Osteocyte (in vitro differentiated cells): ENCODE measurements at regions not wholly inside any gene's neighbourhood (a gene's known extent, or its start where the extent isn't known, plus 50 kb on each side); places are given as distances from the start of the nearest gene placed in this dataset.

Source experiments
- DNase-seq: peaks from one replicate; pipeline ENCODE4 v3.0.0; 2021; ENCODE audit warnings: mixed read lengths; ENCODE audit not compliant: unreplicated experiment; ENCODE audit errors: extremely low spot score
- H3K27ac Mint-ChIP-seq: one replicate; pipeline ENCODE4 v1.8.0; 2021; ENCODE audit warnings: mild to moderate bottlenecking, mixed read lengths; ENCODE audit not compliant: unreplicated experiment
- H3K27me3 Mint-ChIP-seq: one replicate; pipeline ENCODE4 v1.8.0; 2021; ENCODE audit warnings: mixed read lengths; ENCODE audit not compliant: unreplicated experiment
- H3K36me3 Mint-ChIP-seq: one replicate; pipeline ENCODE4 v1.8.0; 2021; ENCODE audit warnings: mixed read lengths; ENCODE audit not compliant: unreplicated experiment
- H3K4me1 Mint-ChIP-seq: one replicate; pipeline ENCODE4 v1.8.0; 2021; ENCODE audit warnings: mixed read lengths; ENCODE audit not compliant: unreplicated experiment
- H3K4me3 Mint-ChIP-seq: one replicate; pipeline ENCODE4 v1.8.0; 2021; ENCODE audit warnings: mild to moderate bottlenecking, moderate library complexity, mixed read lengths; ENCODE audit not compliant: unreplicated experiment
- H3K9me3 Mint-ChIP-seq: one replicate; pipeline ENCODE4 v1.8.0; 2021; ENCODE audit warnings: mixed read lengths; ENCODE audit not compliant: unreplicated experiment
- TF ChIP-seq, protein P1 (sequence below): fragments of 200-600 bp; sonication (generic); IDR thresholded peaks from 2 replicates; pipeline ENCODE4 v1.5.0; 2021; ENCODE audit warnings: antibody characterized with exemption, mild to moderate bottlenecking, moderate library complexity

DNA sequence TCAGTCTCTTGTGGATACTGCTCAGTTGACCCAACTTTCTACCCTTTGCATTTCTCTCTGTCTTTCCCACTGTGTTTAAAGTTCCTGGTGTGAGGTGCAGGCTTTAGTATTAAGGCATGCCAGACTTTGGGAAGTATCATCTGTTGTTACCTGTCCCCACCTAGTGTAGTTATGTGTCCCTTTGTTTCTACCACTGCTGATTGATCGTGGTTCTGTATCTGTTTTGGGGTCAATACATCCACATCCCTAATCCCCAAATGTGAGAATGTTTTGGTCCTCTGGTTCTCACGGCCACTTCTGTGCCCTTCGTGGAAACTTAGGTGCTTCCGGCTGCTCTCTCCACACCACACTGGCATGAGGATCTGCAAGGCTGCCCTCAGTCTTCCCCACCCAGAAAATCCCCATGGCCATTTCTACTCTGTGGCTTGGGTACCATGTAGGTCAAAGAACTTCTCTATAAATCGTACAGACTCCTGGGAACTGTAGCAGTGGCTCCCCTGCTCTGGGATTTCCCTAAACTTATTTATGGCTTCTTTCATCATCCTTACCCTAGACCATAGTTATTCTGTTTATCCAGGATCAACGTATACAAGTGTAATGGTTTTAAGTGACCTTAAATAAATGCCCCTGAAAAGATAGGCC, 443.2 kb downstream of the XYLT1 start:
- Mint-ChIP-seq H3K9me3 (peaks cover 15% of the 10 kb centered on the region), H3K4me3 (no peak overlapping the region), H3K27me3 (no peaks in the 10 kb centered on the region)

DNA sequence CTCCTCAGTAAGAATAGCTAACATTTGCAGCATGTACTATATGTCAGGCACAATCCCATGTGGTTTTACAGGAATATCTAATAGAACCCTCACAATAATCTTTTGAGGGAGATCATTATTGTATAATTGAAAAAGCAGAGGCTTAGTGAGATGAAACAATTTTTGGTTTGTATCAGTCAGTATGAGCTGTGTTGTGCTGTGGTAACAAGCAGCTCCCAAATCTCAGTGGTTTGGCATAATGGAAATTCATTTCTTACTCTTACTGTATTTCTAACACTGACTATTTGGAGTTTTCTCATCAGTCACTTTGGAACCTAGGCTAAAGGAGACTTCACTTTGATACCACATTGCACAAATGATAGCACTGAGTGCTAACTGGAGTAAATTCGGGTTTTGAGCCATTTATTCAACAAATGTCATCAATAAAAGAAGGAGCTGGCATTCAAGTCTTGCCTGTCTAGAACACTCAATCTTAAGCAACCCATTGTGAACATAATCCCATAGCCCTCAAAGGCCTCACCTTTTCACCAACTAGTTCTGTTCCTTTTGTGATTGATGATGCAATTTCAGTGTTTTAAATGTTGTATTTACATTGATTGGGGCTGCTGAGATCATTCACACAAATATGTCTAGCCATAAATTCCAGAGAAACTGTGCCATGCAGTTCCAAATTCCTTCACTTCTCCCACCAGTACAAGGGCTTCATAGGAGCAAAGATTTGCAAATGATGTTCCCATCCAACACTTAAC, 441.0 kb downstream of the XYLT1 start:
- peaks cover 15% of the 10 kb centered on the region for H3K9me3 Mint-ChIP-seq
- no peaks in the 10 kb centered on the region for H3K36me3 Mint-ChIP-seq
- no peaks in the 10 kb centered on the region for H3K4me1 Mint-ChIP-seq
- TF ChIP-seq, protein P1, sequence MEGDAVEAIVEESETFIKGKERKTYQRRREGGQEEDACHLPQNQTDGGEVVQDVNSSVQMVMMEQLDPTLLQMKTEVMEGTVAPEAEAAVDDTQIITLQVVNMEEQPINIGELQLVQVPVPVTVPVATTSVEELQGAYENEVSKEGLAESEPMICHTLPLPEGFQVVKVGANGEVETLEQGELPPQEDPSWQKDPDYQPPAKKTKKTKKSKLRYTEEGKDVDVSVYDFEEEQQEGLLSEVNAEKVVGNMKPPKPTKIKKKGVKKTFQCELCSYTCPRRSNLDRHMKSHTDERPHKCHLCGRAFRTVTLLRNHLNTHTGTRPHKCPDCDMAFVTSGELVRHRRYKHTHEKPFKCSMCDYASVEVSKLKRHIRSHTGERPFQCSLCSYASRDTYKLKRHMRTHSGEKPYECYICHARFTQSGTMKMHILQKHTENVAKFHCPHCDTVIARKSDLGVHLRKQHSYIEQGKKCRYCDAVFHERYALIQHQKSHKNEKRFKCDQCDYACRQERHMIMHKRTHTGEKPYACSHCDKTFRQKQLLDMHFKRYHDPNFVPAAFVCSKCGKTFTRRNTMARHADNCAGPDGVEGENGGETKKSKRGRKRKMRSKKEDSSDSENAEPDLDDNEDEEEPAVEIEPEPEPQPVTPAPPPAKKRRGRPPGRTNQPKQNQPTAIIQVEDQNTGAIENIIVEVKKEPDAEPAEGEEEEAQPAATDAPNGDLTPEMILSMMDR: no peak
- no peak overlapping the region for H3K4me3 Mint-ChIP-seq
- no peaks in the 10 kb centered on the region for H3K27me3 Mint-ChIP-seq
- DNase-seq: no peak
- H3K27ac Mint-ChIP-seq: no peak overlapping the region

More for the DNA sequence above, 443.2 kb downstream of the XYLT1 start:
- DNase-seq: no peak
- Mint-ChIP-seq H3K4me1 (no peaks in the 10 kb centered on the region), H3K36me3 (no peaks in the 10 kb centered on the region), H3K27ac (no peak overlapping the region)
- TF ChIP-seq, protein P1: no peak

DNA sequence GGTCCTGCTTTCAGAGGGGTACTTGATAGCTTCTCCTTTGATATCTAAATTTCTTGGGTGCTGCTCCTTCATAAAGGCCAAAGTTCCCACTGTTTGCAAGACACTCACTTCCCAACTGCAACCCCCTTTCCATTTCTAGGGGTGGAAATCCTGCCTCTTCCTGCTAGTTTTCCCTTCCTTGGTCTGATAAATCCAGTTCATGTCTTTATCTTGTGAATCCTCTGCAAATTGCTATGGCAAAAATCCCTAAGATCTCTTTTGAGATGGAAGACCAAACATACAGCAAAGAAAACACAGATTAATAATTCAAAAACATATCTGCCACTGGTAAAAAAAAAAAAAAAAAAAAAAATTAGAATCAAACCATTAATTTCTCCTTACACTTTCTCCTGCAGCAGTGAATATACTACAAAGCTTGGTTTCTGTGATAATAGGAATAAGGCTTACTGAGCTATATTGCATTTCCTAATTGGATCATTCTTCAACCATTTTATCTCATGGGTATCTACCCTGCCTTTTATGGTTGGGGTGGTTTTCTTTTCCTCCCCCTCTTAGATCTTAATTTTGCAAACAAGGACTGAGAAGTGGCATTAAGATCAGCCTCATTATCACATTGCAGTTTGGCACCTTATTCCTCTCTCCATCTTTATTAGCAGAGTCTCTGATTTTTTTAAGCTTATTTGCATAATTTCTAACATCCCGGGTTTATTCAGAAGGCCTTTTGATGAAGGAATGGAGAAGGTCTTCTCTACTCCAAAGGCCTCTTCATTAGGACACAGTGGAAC, 439.1 kb downstream of the XYLT1 start:
- TF ChIP-seq, protein P1: no peak
- no peaks in the 10 kb centered on the region for H3K4me1 Mint-ChIP-seq
- no peaks in the 10 kb centered on the region for H3K27me3 Mint-ChIP-seq

DNA sequence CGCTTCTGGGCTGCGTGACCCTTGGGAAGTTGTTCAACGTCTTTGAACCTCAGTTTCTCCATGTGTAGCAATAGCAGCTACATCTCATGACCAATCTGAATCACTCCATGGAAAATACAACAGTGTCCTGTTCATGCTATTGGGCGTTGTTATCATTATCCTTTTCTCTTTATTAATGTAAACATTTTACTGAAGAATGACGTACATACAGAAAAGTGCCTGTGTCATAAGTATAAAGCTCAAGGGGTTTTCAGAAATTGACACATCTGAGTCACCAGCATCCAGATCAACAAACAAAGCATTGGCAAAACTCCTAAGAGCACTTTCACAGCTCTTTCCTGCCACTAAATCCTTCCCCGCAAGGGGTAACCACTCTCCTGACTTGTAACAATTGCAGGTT, 438.4 kb downstream of the XYLT1 start:
- no peak for DNase-seq
- H3K36me3 Mint-ChIP-seq: no peaks in the 10 kb centered on the region
- H3K4me3 Mint-ChIP-seq: no peak overlapping the region
- peaks cover 15% of the 10 kb centered on the region for H3K9me3 Mint-ChIP-seq
- H3K4me1 Mint-ChIP-seq: no peaks in the 10 kb centered on the region
- no peaks in the 10 kb centered on the region for H3K27me3 Mint-ChIP-seq
- TF ChIP-seq, protein P1: no peak
- no peak overlapping the region for H3K27ac Mint-ChIP-seq

More for the DNA sequence above, 439.1 kb downstream of the XYLT1 start:
- no peak for DNase-seq
- Mint-ChIP-seq H3K36me3 (no peaks in the 10 kb centered on the region), H3K4me3 (no peak overlapping the region), H3K27ac (no peak overlapping the region), H3K9me3 (peaks cover 15% of the 10 kb centered on the region)
